IPS-15b (cell line): ENCODE measurements at regions not wholly inside any gene's neighbourhood (a gene's known extent, or its start where the extent isn't known, plus 50 kb on each side); places are given as distances from the start of the nearest gene placed in this dataset.

Experiments
- H3K27me3 ChIP-seq: one replicate; pipeline ENCODE4 v1.6.1; 2013; ENCODE audit warnings: low read length; ENCODE audit not compliant: control insufficient read depth, insufficient read depth
- H3K36me3 ChIP-seq: one replicate; pipeline ENCODE4 v1.6.1; 2013; ENCODE audit warnings: low read length; ENCODE audit not compliant: control insufficient read depth, insufficient read depth
- H3K4me1 ChIP-seq: one replicate; pipeline ENCODE4 v1.6.1; 2013; ENCODE audit warnings: mild to moderate bottlenecking, low read length; ENCODE audit not compliant: control insufficient read depth, insufficient read depth
- H3K4me3 ChIP-seq: one replicate; pipeline ENCODE4 v1.5.1; 2013; ENCODE audit warnings: low read depth, low read length
- H3K9ac ChIP-seq: one replicate; pipeline ENCODE4 v1.6.1; 2013; ENCODE audit warnings: low read depth, mild to moderate bottlenecking, low read length
- H3K9me3 ChIP-seq: one replicate; pipeline ENCODE4 v1.6.1; 2013; ENCODE audit warnings: mild to moderate bottlenecking, low read length; ENCODE audit not compliant: control insufficient read depth, insufficient read depth

DNA sequence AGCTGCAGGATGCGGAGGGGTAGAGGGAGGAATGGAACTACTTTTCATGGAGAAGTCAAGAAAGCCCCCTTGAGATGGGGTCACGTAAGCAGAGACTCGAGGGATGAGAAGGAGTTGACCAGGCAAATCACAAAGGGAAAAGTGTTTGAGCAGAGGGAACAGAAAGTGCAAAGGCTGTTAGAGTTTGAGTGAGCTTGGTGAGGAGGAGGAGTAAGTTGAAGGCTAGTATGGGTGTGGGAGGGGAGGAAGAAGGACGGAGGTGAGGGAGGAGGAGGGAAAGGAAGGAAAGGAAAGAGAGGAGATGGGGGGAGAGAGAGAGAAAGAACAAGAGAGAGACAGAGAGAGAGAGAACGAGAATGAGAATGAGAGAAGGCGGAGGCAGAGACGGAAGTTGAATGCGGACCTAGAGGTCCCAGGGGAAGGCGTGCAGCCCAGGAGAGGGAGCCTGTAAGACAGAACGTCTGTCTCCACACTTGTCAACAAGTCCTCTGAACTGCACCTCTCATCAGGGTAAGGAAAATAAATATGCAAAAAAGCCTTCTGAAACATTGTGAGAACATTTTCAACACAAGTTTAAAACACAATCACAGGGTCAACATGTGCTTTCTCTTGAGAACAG, 279.8 kb upstream of the EEF2KMT start:
- no peaks in the 10 kb centered on the region for H3K27me3 ChIP-seq
- no peak overlapping the region for H3K4me3 ChIP-seq
- H3K36me3 ChIP-seq: no peaks in the 10 kb centered on the region
- no peak overlapping the region for H3K9ac ChIP-seq
- H3K9me3 ChIP-seq: no peaks in the 10 kb centered on the region
- no peaks in the 10 kb centered on the region for H3K4me1 ChIP-seq

DNA sequence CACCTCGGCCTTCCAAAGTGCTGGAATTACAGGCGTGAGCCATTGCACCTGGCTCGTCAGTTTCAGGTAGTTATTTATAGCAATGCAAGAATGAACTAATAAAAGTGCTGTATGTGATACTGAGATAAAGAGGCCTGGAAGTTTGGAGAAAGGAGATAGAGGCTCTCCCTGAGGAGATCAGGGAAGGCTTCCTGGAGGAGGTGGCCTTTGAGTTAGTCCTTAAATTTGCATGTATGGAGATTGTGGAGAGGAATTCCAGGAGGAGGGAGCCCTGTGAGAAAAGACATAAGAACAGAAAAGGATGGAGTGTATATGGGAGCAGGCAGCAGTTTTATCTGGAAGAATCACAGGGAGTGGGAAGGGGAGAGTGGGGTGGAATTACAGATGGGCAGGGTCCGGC, 276.6 kb upstream of the EEF2KMT start:
- Histone ChIP-seq H3K9me3 (no peaks in the 10 kb centered on the region), H3K36me3 (no peaks in the 10 kb centered on the region), H3K27me3 (no peaks in the 10 kb centered on the region), H3K4me1 (no peaks in the 10 kb centered on the region), H3K4me3 (no peak overlapping the region), H3K9ac (no peak overlapping the region)

DNA sequence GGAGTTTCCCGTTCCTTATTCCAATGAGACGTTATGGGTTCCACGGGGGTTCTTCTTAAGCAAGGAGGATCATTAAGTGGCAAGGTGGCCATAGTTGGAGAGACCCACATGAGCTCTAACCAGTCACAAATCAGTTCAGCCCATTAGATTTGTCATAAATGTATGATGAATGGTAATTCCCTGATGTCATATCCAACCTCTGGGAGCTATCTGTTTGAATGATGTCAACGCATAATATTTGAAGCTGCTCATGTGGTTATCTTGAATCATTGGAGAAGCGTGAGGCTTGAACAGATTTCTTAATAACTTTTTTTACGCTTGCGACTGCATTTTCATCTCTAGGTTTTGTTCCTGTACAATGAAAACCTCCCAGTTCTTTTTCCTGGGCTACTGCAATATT, 270.4 kb upstream of the EEF2KMT start:
- H3K9ac ChIP-seq: no peak overlapping the region
- no peaks in the 10 kb centered on the region for H3K27me3 ChIP-seq
- H3K4me1 ChIP-seq: no peaks in the 10 kb centered on the region
- H3K4me3 ChIP-seq: no peak overlapping the region
- H3K36me3 ChIP-seq: no peaks in the 10 kb centered on the region
- H3K9me3 ChIP-seq: no peaks in the 10 kb centered on the region

DNA sequence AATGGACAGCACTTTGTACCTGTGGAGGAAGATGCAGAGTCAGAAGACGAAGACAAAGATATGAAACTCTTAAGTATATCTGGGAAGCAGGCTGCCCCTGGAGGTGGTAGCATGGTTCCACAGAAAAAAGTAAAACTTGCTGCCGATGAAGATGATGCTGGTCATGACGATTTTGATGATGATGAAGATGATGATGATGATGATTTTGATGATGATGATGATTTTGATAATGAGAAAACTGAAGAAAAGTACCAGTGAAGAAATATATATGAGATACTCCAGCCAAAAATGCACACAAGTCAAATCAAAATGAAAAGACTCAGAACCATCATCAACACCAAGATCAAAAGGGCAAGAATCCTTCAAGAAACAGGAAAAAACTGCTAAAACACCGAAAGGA, 268.5 kb upstream of the EEF2KMT start:
- no peak overlapping the region for H3K9ac ChIP-seq
- no peaks in the 10 kb centered on the region for H3K36me3 ChIP-seq
- no peak overlapping the region for H3K4me3 ChIP-seq
- no peaks in the 10 kb centered on the region for H3K27me3 ChIP-seq
- H3K4me1 ChIP-seq: no peaks in the 10 kb centered on the region
- H3K9me3 ChIP-seq: no peaks in the 10 kb centered on the region

DNA sequence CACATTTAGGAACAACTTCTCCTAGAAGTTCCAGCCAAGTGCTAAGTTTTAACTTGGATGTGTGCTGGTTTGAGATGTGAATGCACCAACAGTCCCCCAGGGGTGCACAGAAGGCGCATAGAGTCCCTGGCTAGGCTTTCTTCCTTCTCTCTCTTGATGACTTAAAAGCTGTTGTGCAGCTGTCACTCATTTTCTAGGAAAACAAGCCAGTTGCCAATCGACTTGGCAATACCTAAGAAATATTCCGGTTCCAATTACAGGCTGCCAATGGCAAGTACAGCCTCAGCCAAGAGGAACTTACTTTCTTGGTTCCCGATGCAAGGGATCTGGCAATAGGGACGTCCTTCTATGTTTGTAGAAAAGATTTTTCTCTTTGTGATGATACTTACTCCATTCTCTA, 266.6 kb upstream of the EEF2KMT start:
- H3K4me1 ChIP-seq: no peaks in the 10 kb centered on the region
- H3K9ac ChIP-seq: no peak overlapping the region
- H3K9me3 ChIP-seq: no peaks in the 10 kb centered on the region
- no peaks in the 10 kb centered on the region for H3K36me3 ChIP-seq
- H3K27me3 ChIP-seq: no peaks in the 10 kb centered on the region
- H3K4me3 ChIP-seq: no peak overlapping the region

DNA sequence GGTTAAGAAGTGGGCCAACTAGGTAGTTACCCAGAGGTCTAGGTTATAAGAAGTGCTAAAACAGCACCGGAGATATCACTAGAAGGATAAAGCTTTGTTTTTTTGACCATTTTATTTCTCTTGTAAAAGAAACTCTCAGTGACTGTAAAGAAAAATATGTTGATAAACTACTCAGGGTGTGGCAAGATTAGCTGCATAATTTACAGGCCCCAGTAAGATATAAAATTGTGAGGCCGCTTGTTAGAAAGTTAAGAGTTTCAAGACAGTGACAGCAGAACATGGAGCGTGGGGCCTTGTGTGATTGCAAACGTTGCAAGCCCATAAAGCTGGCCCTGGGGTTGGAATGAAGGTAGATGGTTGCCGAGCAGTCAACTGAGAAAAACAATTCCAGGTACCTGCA, 263.7 kb upstream of the EEF2KMT start:
- H3K9me3 ChIP-seq: no peaks in the 10 kb centered on the region
- H3K27me3 ChIP-seq: no peaks in the 10 kb centered on the region
- H3K4me3 ChIP-seq: no peak overlapping the region
- no peaks in the 10 kb centered on the region for H3K4me1 ChIP-seq
- no peaks in the 10 kb centered on the region for H3K36me3 ChIP-seq
- no peak overlapping the region for H3K9ac ChIP-seq

DNA sequence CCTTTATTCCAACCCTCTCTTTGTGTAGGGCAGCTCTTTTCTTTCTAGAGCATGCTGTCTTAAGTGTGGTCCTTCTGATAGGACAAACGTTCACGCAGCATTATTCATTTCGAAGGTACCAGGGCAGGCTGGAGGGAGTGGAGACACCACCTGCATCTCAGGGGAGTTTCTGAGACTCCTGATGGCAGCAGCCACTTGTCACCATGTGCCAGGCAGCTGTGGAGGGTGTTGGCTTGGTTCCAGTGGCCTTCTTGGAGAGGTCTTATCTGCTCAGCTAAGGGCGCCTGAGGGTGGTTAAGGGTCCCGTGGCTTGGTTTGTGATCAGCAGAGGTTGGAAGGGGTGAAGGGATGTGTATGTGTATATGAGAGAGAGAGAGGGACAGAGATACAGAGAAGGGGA, 257.1 kb upstream of the EEF2KMT start:
- H3K4me1 ChIP-seq: no peaks in the 10 kb centered on the region
- no peak overlapping the region for H3K4me3 ChIP-seq
- H3K27me3 ChIP-seq: no peaks in the 10 kb centered on the region
- no peaks in the 10 kb centered on the region for H3K9me3 ChIP-seq
- H3K9ac ChIP-seq: no peak overlapping the region
- H3K36me3 ChIP-seq: no peaks in the 10 kb centered on the region

DNA sequence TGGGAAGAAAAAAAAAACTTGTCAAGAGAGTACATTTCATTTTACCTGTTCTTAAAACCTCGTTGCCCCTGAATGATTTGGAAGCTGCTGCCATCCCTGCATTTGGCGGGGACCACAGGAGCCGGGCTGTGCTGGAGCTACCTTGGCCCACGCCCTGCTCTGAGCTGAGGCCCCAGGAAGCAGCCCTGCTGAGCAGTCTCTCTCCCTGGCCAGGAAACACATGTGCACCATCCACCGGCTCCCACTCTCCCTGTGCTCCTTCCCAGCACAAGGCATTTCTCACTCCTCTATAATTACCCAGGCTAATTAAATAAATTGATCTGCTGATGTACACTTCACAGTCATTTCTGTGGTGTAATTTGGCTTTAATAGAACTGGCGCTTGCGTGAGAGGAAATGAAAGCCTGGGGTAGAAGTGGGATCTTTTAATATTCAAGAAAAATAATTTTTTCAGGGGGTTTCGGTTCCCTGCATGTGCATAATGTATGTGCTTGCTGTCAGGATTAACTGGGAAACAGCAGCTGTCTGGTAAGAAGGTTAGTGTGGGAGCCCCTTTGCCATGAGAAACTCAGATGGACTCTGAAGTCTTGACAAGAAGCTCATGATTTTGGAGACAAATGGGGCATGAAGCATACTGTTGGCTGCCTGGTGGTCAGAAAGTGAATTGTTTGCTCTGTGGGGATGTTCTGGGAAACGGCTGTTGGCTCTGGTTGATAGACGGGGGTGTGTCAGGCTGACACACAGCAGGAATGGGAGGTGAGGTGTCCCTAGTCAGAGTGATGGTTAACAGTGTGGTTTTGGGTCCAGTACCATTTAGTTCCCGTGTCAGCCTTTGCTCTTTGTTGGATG, 252.3 kb upstream of the EEF2KMT start:
- Histone ChIP-seq H3K36me3 (no peaks in the 10 kb centered on the region), H3K4me3 (no peak overlapping the region), H3K9me3 (no peaks in the 10 kb centered on the region), H3K9ac (no peak overlapping the region), H3K4me1 (no peaks in the 10 kb centered on the region), H3K27me3 (no peaks in the 10 kb centered on the region)

DNA sequence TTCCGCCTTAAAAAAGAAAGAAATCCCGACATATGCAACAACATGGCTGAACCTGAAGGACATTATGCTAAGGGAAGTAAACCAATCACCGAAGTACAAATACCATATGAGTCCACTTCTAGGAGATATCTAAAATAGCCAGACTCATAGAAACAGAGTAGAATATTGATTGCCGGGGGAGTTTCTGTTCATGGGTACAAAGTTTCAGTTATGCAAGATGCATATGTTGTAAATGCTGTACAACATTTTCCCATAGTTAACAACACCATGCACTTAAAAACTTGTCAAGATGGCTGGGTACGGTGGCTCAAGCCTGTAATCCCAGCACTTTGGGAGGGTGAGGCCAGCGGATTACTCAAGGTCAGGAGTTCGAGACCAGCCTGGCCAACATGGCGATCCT, 251.5 kb upstream of the EEF2KMT start:
- no peaks in the 10 kb centered on the region for H3K9me3 ChIP-seq
- no peaks in the 10 kb centered on the region for H3K27me3 ChIP-seq
- H3K4me3 ChIP-seq: no peak overlapping the region
- H3K9ac ChIP-seq: no peak overlapping the region
- no peaks in the 10 kb centered on the region for H3K36me3 ChIP-seq
- no peaks in the 10 kb centered on the region for H3K4me1 ChIP-seq

DNA sequence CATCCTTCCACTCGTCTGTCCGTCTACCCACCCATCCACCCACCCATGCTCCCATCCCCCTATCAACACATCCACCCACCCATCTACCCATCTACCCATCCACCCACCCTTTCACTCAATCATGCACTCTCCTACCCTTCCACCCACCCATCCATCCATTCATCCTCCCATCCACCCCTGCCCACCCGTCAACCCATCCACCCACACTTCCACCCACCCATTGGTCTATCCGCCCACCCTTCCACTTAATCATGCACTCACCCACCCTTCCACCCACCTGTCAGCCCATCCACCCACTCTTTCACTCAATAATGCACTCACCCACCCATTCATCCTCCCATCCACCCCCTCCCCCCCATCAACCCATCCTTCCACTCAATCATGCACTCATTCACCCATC, 250.0 kb upstream of the EEF2KMT start:
- Histone ChIP-seq H3K9me3 (no peaks in the 10 kb centered on the region), H3K9ac (no peak overlapping the region), H3K4me1 (no peaks in the 10 kb centered on the region), H3K27me3 (no peaks in the 10 kb centered on the region), H3K36me3 (no peaks in the 10 kb centered on the region), H3K4me3 (no peak overlapping the region)

DNA sequence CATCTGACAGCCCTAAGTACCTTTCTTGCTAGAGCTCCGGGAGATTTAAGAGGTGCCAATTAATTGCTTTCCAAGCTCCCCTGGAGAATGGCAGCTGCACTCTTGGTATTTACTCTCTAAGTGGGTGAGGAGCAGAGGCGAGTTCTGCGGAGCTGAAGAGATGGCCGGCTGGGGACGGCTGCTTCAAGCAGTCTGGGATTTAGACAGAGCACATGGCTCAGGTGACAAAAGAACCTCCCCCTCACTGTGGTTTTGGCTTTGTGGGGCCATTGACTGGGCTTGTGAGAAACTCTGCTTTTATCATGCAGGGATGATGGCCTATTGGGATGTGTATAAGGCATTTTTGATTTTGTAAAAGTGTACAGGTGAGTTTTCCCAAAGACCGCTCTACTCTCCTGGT, 239.3 kb upstream of the EEF2KMT start:
- H3K4me1 ChIP-seq: peaks cover 6% of the 10 kb centered on the region
- H3K36me3 ChIP-seq: no peaks in the 10 kb centered on the region
- H3K9me3 ChIP-seq: no peaks in the 10 kb centered on the region
- H3K9ac ChIP-seq: no peak overlapping the region
- no peaks in the 10 kb centered on the region for H3K27me3 ChIP-seq
- no peak overlapping the region for H3K4me3 ChIP-seq

DNA sequence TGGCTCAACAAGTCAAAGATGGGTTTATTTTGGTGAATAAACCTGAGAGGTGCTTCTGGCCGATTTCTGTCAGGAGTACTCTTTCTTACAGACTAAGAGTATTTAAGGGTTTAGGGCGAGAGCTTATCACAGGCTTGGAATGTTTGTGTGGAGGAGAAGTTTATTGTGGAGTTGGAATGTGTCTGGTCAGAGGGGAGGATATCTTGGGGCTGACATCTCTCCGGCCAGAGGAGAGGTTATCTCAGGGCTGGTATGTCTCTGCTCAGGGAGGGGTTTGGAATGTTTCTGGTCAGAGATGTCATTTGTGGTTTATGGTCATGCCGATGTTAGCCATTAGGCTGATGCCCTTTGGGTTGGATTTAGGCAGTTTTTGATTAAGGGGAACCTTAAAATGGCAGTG, 236.4 kb upstream of the EEF2KMT start:
- H3K4me3 ChIP-seq: no peak overlapping the region
- H3K27me3 ChIP-seq: no peaks in the 10 kb centered on the region
- H3K9me3 ChIP-seq: no peaks in the 10 kb centered on the region
- H3K9ac ChIP-seq: no peak overlapping the region
- peaks cover 6% of the 10 kb centered on the region for H3K4me1 ChIP-seq
- peaks cover 3% of the 10 kb centered on the region for H3K36me3 ChIP-seq
